HEK293 (cell line): ENCODE measurements at regions not wholly inside any gene's neighbourhood (a gene's known extent, or its start where the extent isn't known, plus 50 kb on each side); places are given as distances from the start of the nearest gene placed in this dataset.

Experiments
- CTCF ChIP-seq: fragments of 450-650 bp; formaldehyde crosslinking; IDR thresholded peaks from 2 replicates; pipeline ENCODE4 v1.5.1; 2016; ENCODE audit warnings: missing biosample characterization, missing genetic modification characterization
- SP3 ChIP-seq: fragments of 450-650 bp; formaldehyde crosslinking; IDR thresholded peaks from 2 replicates; pipeline ENCODE4 v1.5.1; 2016; ENCODE audit warnings: missing biosample characterization, missing genetic modification characterization
- TRIM28 ChIP-seq: IDR thresholded peaks from 2 replicates; pipeline ENCODE4 v1.6.1; 2011; ENCODE audit warnings: low read length, control low read depth, borderline replicate concordance
- YY1 ChIP-seq: fragments of 450-650 bp; formaldehyde crosslinking; IDR thresholded peaks from 2 replicates; pipeline ENCODE4 v1.5.1; 2018; ENCODE audit warnings: missing biosample characterization, missing genetic modification characterization
- ZEB2 ChIP-seq: fragments of 450-650 bp; formaldehyde crosslinking; IDR thresholded peaks from 2 replicates; pipeline ENCODE4 v1.5.1; 2016; ENCODE audit warnings: missing biosample characterization, missing genetic modification characterization
- ZNF121 ChIP-seq: fragments of 450-650 bp; formaldehyde crosslinking; IDR thresholded peaks from 2 replicates; pipeline ENCODE4 v1.5.1; 2016; ENCODE audit warnings: missing biosample characterization, missing genetic modification characterization
- ZNF155 ChIP-seq: fragments of 450-650 bp; formaldehyde crosslinking; IDR thresholded peaks from 2 replicates; pipeline ENCODE4 v1.5.1; 2016; ENCODE audit warnings: missing biosample characterization, missing genetic modification characterization
- ZNF211 ChIP-seq: fragments of 450-650 bp; formaldehyde crosslinking; IDR thresholded peaks from 2 replicates; pipeline ENCODE4 v1.5.1; 2016; ENCODE audit warnings: low read depth, missing biosample characterization, missing genetic modification characterization
- ZNF239 ChIP-seq: fragments of 450-650 bp; formaldehyde crosslinking; IDR thresholded peaks from 2 replicates; pipeline ENCODE4 v1.5.1; 2016; ENCODE audit warnings: missing biosample characterization, missing genetic modification characterization
- ZNF24 ChIP-seq: fragments of 450-650 bp; formaldehyde crosslinking; IDR thresholded peaks from 2 replicates; pipeline ENCODE4 v1.5.1; 2016; ENCODE audit warnings: missing biosample characterization, missing genetic modification characterization
- ZNF48 ChIP-seq: fragments of 450-650 bp; formaldehyde crosslinking; IDR thresholded peaks from 2 replicates; pipeline ENCODE4 v1.5.1; 2016; ENCODE audit warnings: missing biosample characterization, missing genetic modification characterization
- ZNF561 ChIP-seq: fragments of 450-650 bp; IDR thresholded peaks from 2 replicates; pipeline ENCODE4 v1.5.1; 2018; ENCODE audit warnings: missing biosample characterization, missing genetic modification characterization, borderline replicate concordance
- TF ChIP-seq, protein P1 (sequence below): sonication (generic); formaldehyde crosslinking; IDR thresholded peaks from 2 replicates; pipeline ENCODE4 v1.8.1; 2022; ENCODE audit warnings: mild to moderate bottlenecking, moderate library complexity, missing genetic modification reagents
- TF ChIP-seq, protein P2 (sequence below): fragments of 450-650 bp; formaldehyde crosslinking; IDR thresholded peaks from 2 replicates; pipeline ENCODE4 v1.5.1; 2016; ENCODE audit warnings: missing biosample characterization, missing genetic modification characterization, low read depth

DNA sequence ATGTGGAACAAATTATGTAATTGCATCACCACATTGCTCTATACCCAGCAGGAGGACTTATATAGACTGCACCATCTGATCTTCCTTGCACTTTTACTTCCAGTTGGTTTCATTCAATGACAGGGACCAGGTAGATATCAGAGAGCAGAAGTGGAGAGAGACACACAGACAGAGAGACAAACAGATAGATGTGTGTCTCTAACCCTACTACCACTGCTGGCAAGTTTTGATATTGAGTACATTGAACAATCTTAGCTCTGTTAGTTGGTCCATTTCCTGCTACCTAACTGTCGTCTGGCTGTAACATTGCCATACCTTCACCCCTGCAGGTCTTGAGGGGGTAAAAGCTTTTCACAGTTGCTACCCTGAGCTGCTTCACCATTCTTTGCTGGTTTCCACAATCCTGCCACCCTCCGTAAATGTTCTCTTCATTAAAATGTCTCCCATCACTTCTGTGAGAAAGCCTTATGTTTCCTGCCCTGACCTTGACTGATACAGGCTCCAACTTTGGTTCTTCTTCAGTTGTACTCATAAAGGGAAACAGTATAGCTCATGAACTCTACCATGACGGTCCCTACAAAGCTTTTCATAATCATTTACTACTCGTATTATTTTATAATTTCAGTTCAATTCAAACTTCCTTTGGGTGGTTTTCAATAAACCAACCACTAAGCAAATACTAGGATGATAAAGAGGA, 62.3 kb upstream of the ITGA4 start:
- TF ChIP-seq ZNF48 (no peak), YY1 (tag by site-specific recombination) (no peak), ZNF561 (no peak), CTCF (no peak), ZNF24 (no peak), ZNF155 (tag by site-specific recombination) (no peak), ZNF239 (tag by site-specific recombination) (no peak), ZEB2 (no peak), ZNF211 (tag by site-specific recombination) (no peak), TRIM28 (no peak), ZNF121 (tag by site-specific recombination) (no peak), SP3 (no peak)
- TF ChIP-seq, protein P1, sequence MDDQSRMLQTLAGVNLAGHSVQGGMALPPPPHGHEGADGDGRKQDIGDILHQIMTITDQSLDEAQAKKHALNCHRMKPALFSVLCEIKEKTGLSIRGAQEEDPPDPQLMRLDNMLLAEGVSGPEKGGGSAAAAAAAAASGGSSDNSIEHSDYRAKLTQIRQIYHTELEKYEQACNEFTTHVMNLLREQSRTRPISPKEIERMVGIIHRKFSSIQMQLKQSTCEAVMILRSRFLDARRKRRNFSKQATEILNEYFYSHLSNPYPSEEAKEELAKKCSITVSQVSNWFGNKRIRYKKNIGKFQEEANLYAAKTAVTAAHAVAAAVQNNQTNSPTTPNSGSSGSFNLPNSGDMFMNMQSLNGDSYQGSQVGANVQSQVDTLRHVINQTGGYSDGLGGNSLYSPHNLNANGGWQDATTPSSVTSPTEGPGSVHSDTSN (CRISPR knock-in tag): no peak
- TF ChIP-seq, protein P2, sequence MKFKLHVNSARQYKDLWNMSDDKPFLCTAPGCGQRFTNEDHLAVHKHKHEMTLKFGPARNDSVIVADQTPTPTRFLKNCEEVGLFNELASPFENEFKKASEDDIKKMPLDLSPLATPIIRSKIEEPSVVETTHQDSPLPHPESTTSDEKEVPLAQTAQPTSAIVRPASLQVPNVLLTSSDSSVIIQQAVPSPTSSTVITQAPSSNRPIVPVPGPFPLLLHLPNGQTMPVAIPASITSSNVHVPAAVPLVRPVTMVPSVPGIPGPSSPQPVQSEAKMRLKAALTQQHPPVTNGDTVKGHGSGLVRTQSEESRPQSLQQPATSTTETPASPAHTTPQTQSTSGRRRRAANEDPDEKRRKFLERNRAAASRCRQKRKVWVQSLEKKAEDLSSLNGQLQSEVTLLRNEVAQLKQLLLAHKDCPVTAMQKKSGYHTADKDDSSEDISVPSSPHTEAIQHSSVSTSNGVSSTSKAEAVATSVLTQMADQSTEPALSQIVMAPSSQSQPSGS (tag by site-specific recombination): no peak
